HEK293 (cell line): ENCODE measurements at regions not wholly inside any gene's neighbourhood (a gene's known extent, or its start where the extent isn't known, plus 50 kb on each side); places are given as distances from the start of the nearest gene placed in this dataset.

ENCODE experiments used
- BCL11A ChIP-seq: fragments of 450-650 bp; formaldehyde crosslinking; IDR thresholded peaks from 2 replicates; pipeline ENCODE4 v1.5.1; 2016; ENCODE audit warnings: low read depth, missing biosample characterization, missing genetic modification characterization
- CTCF ChIP-seq: fragments of 450-650 bp; formaldehyde crosslinking; IDR thresholded peaks from 2 replicates; pipeline ENCODE4 v1.5.1; 2016; ENCODE audit warnings: missing biosample characterization, missing genetic modification characterization
- INSM2 ChIP-seq: fragments of 450-650 bp; formaldehyde crosslinking; IDR thresholded peaks from 2 replicates; pipeline ENCODE4 v1.5.1; 2016; ENCODE audit warnings: missing biosample characterization, missing genetic modification characterization
- KLF1 ChIP-seq: fragments of 450-650 bp; formaldehyde crosslinking; IDR thresholded peaks from 2 replicates; pipeline ENCODE4 v1.5.1; 2016; ENCODE audit warnings: missing biosample characterization, missing genetic modification characterization
- PRDM4 ChIP-seq: fragments of 450-650 bp; formaldehyde crosslinking; IDR thresholded peaks from 2 replicates; pipeline ENCODE4 v1.5.1; 2017; ENCODE audit warnings: missing biosample characterization, missing genetic modification characterization
- SP2 ChIP-seq: fragments of 450-650 bp; formaldehyde crosslinking; IDR thresholded peaks from 2 replicates; pipeline ENCODE4 v1.5.1; 2016; ENCODE audit warnings: missing biosample characterization, missing genetic modification characterization
- ZNF10 ChIP-seq: fragments of 450-650 bp; formaldehyde crosslinking; IDR thresholded peaks from 2 replicates; pipeline ENCODE4 v1.5.1; 2017; ENCODE audit warnings: missing biosample characterization, missing genetic modification characterization
- ZNF140 ChIP-seq: fragments of 450-650 bp; formaldehyde crosslinking; IDR thresholded peaks from 2 replicates; pipeline ENCODE4 v1.5.1; 2016; ENCODE audit warnings: missing biosample characterization, missing genetic modification characterization
- ZNF174 ChIP-seq: fragments of 450-650 bp; formaldehyde crosslinking; IDR thresholded peaks from 2 replicates; pipeline ENCODE4 v1.5.0; 2017; ENCODE audit warnings: missing biosample characterization, mild to moderate bottlenecking, missing genetic modification characterization
- ZNF530 ChIP-seq: fragments of 450-650 bp; formaldehyde crosslinking; IDR thresholded peaks from 2 replicates; pipeline ENCODE4 v1.5.1; 2016; ENCODE audit warnings: low read depth, missing biosample characterization, missing genetic modification characterization
- TF ChIP-seq, protein P1 (sequence below): fragments of 450-650 bp; formaldehyde crosslinking; IDR thresholded peaks from 2 replicates; pipeline ENCODE4 v1.5.1; 2016; ENCODE audit warnings: missing biosample characterization, missing genetic modification characterization
- TF ChIP-seq, protein P2 (sequence below): fragments of 450-650 bp; formaldehyde crosslinking; IDR thresholded peaks from 2 replicates; pipeline ENCODE4 v1.5.1; 2016; ENCODE audit warnings: missing biosample characterization, missing genetic modification characterization

- TF ChIP-seq ZNF10 (tag by site-specific recombination), result no peak
- TF ChIP-seq ZNF530, result no peak
- TF ChIP-seq, protein P1, sequence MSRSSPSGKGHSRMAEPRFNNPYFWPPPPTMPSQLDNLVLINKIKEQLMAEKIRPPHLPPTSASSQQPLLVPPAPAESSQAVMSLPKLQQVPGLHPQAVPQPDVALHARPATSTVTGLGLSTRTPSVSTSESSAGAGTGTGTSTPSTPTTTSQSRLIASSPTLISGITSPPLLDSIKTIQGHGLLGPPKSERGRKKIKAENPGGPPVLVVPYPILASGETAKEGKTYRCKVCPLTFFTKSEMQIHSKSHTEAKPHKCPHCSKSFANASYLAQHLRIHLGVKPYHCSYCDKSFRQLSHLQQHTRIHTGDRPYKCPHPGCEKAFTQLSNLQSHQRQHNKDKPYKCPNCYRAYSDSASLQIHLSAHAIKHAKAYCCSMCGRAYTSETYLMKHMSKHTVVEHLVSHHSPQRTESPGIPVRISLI (tag by site-specific recombination), result no peak
- no peak for TF ChIP-seq SP2 (tag by site-specific recombination)
- TF ChIP-seq ZNF174, result no peak
- no peak for TF ChIP-seq BCL11A (tag by site-specific recombination)
- TF ChIP-seq PRDM4 (tag by site-specific recombination), result no peak
- TF ChIP-seq ZNF140, result no peak
- TF ChIP-seq, protein P2, sequence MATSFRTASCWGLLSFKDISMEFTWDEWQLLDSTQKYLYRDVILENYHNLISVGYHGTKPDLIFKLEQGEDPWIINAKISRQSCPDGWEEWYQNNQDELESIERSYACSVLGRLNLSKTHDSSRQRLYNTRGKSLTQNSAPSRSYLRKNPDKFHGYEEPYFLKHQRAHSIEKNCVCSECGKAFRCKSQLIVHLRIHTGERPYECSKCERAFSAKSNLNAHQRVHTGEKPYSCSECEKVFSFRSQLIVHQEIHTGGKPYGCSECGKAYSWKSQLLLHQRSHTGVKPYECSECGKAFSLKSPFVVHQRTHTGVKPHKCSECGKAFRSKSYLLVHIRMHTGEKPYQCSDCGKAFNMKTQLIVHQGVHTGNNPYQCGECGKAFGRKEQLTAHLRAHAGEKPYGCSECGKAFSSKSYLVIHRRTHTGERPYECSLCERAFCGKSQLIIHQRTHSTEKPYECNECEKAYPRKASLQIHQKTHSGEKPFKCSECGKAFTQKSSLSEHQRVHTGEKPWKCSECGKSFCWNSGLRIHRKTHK (tag by site-specific recombination), result no peak
- no peak for TF ChIP-seq INSM2 (tag by site-specific recombination)
- TF ChIP-seq CTCF, result no peak
- TF ChIP-seq KLF1, result no peak
These were observed 688.8 kb upstream of the ALCAM start for GRCh38 chr3:104677932-104678331.
